Ascending aorta (tissue), 2 donors: ENCODE measurements at regions not wholly inside any gene's neighbourhood (a gene's known extent, or its start where the extent isn't known, plus 50 kb on each side); places are given as distances from the start of the nearest gene placed in this dataset.

Source experiments
- DNase-seq, 2 donors: peaks; one replicate each; pipeline ENCODE4 v3.0.0-alpha.2; 2019; ENCODE audit warnings: low spot score in 2 of 2
- H3K27ac ChIP-seq, 2 donors: fragments of 200-600 bp; sonication (generic); one replicate each; pipeline ENCODE4 v1.5.1; 2016 to 2017; ENCODE audit warnings: mild to moderate bottlenecking in 1 of 2
- H3K27me3 ChIP-seq: fragments of 200-600 bp; sonication (generic); one replicate; pipeline ENCODE4 v1.5.1; 2017
- H3K36me3 ChIP-seq, 2 donors: fragments of 200-600 bp; sonication (generic); one replicate each; pipeline ENCODE4 v1.5.1; 2016
- H3K4me1 ChIP-seq, 2 donors: fragments of 200-600 bp; sonication (generic); one replicate each; pipeline ENCODE4 v1.5.1; 2016 to 2017; ENCODE audit warnings: mild to moderate bottlenecking in 1 of 2
- H3K4me3 ChIP-seq, 2 donors: fragments of 200-600 bp; sonication (generic); one replicate each; pipeline ENCODE4 v1.5.1; 2016 to 2017; ENCODE audit warnings: mild to moderate bottlenecking in 1 of 2
- H3K9me3 ChIP-seq, 2 donors: fragments of 200-600 bp; sonication (generic); one replicate each; pipeline ENCODE4 v1.5.1; 2016
- intact Hi-C: fragments of 100-400 bp; cut with DNase I; formaldehyde crosslinking; loops from one replicate; pipeline ENCODE4 v1.15.1; 2023
- TF ChIP-seq, protein P1 (sequence below), 3 experiments: fragments of 200-600 bp in 2 of 3; fragments of 450-650 bp in 1 of 3; sonication (generic) in 2 of 3; IDR thresholded peaks; one replicate each; pipeline ENCODE4 v1.5.1; 2016 to 2019; ENCODE audit warnings: antibody characterized with exemption in 3 of 3, mild to moderate bottlenecking in 1 of 3, moderate library complexity in 1 of 3

GRCh38 chr12:77388445-77389265 is 323.3 kb upstream of the E2F7 start:
- intact Hi-C loops: no loop called here
- DNase-seq: no peak
- no peak overlapping the region for H3K4me3 ChIP-seq

DNA sequence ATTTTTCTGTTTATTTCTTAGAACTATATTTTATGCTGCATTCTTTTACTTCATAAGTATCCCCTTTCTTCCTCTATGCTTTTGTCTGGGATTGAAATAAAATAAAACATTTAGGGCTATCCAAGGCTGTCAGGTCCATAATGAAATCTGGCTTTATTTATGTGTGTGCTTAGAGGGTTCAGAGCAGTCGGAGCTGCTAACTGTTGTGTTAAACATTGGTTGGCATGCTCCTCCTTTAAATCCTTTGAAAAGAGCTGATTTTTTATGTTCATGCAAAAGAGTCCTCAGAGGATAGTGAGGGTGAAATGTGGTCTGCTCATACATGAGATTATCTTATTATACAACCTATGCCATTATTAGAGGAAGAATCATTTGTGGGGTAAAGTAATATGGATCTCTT is 322.3 kb upstream of the E2F7 start:
- Histone ChIP-seq H3K9me3 (no peaks in the 10 kb centered on the region), H3K27ac (no peak overlapping the region), H3K4me3 (no peak overlapping the region), H3K4me1 (no peaks in the 10 kb centered on the region), H3K36me3 (no peaks in the 10 kb centered on the region), H3K27me3 (no peaks in the 10 kb centered on the region)
- intact Hi-C loops: no loop called here
- TF ChIP-seq, protein P1, sequence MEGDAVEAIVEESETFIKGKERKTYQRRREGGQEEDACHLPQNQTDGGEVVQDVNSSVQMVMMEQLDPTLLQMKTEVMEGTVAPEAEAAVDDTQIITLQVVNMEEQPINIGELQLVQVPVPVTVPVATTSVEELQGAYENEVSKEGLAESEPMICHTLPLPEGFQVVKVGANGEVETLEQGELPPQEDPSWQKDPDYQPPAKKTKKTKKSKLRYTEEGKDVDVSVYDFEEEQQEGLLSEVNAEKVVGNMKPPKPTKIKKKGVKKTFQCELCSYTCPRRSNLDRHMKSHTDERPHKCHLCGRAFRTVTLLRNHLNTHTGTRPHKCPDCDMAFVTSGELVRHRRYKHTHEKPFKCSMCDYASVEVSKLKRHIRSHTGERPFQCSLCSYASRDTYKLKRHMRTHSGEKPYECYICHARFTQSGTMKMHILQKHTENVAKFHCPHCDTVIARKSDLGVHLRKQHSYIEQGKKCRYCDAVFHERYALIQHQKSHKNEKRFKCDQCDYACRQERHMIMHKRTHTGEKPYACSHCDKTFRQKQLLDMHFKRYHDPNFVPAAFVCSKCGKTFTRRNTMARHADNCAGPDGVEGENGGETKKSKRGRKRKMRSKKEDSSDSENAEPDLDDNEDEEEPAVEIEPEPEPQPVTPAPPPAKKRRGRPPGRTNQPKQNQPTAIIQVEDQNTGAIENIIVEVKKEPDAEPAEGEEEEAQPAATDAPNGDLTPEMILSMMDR (IDR thresholded peaks at IDR 0.05): no peak
- DNase-seq: no peak

More at GRCh38 chr12:77388445-77389265, 323.3 kb upstream of the E2F7 start:
- Histone ChIP-seq H3K9me3 (no peaks in the 10 kb centered on the region), H3K27ac (no peak overlapping the region), H3K4me1 (no peaks in the 10 kb centered on the region), H3K27me3 (no peaks in the 10 kb centered on the region), H3K36me3 (no peaks in the 10 kb centered on the region)
- TF ChIP-seq, protein P1 (IDR thresholded peaks at IDR 0.05): no peak

- TF ChIP-seq, protein P1 (IDR thresholded peaks at IDR 0.05): no peak
- no peaks in the 10 kb centered on the region for H3K36me3 ChIP-seq
- no peaks in the 10 kb centered on the region for H3K4me1 ChIP-seq
- intact Hi-C loops: no loop called here
- no peaks in the 10 kb centered on the region for H3K9me3 ChIP-seq
- no peaks in the 10 kb centered on the region for H3K27me3 ChIP-seq
- no peak overlapping the region for H3K27ac ChIP-seq
- no peak overlapping the region for H3K4me3 ChIP-seq
- no peak for DNase-seq
These were observed 321.8 kb upstream of the E2F7 start for GRCh38 chr12:77387214-77387613.

DNA sequence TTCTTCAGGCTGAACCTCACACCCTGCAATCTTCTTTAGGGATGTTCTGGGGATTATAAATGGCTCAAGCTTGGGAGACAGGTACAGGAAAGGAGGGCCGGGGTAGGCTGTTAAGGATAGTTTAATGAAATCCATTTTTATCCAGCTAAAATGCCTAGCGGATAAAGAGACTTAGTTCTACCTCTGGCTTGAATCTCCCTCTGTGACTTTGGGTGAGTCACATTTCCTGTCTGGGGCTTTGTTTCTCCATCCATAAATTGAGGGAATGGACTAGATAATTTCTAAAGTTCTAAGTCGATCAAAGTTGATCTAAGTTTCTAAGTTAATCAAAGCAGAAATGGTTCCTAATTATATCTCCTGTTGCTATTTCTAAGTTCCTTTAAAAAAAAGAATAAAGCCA is 319.6 kb upstream of the E2F7 start:
- no peak for DNase-seq
- TF ChIP-seq, protein P1 (IDR thresholded peaks at IDR 0.05): no peak
- Histone ChIP-seq H3K4me3 (no peak overlapping the region), H3K9me3 (no peaks in the 10 kb centered on the region), H3K4me1 (no peaks in the 10 kb centered on the region), H3K36me3 (no peaks in the 10 kb centered on the region), H3K27me3 (no peaks in the 10 kb centered on the region), H3K27ac (no peak overlapping the region)
- intact Hi-C loops: no loop called here

- TF ChIP-seq, protein P1 (IDR thresholded peaks at IDR 0.05): no peak
- H3K27ac ChIP-seq: no peak overlapping the region
- H3K27me3 ChIP-seq: no peaks in the 10 kb centered on the region
- H3K36me3 ChIP-seq: no peaks in the 10 kb centered on the region
- no peak overlapping the region for H3K4me3 ChIP-seq
- no peak for DNase-seq
- no peaks in the 10 kb centered on the region for H3K9me3 ChIP-seq
- intact Hi-C loops: no loop called here
- no peaks in the 10 kb centered on the region for H3K4me1 ChIP-seq
These were observed 316.9 kb upstream of the E2F7 start for GRCh38 chr12:77382096-77382742.
